NT2/D1 (cell line): ENCODE measurements at regions not wholly inside any gene's neighbourhood (a gene's known extent, or its start where the extent isn't known, plus 50 kb on each side); places are given as distances from the start of the nearest gene placed in this dataset.

Experiments
- YY1 ChIP-seq: IDR thresholded peaks from 2 replicates; pipeline ENCODE4 v1.6.1; 2011; ENCODE audit not compliant: insufficient read length, insufficient read depth
- ZNF274 ChIP-seq: IDR thresholded peaks from 2 replicates; pipeline ENCODE4 v1.6.1; 2011; ENCODE audit warnings: mild to moderate bottlenecking, low read depth, low read length

DNA sequence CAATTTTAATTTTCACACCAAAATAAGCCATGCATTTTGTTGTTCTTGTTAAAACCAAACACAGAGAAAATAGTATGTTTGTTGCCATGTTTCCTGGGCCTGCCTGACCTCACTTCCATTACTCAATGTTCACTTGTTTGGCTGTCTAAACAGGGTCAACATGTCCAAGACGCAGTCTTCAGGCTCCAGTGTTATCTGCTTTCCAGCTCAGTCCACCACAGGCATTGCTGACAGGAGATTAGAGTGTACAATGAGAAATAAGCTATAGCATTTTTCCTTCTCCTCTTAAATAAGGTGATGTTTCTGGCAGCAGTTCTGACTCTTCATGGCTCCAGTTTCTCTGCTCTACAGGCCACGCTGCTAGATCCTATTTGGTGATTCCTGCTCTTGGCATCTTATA is 1030.5 kb downstream of the KCNT2 start:
- TF ChIP-seq ZNF274: no peak
- TF ChIP-seq YY1: no peak
